ENCODE measurements at regions not wholly inside any gene's neighbourhood (a gene's known extent, or its start where the extent isn't known, plus 50 kb on each side); places are given as distances from the start of the nearest gene placed in this dataset.

GRCh38 chr4:54548098-54548620, 109.6 kb upstream of the KIT start:
- DNase-seq: no peak

- DNase-seq: no peak
Measured at GRCh38 chr4:54548831-54549460, 108.8 kb upstream of the KIT start.

GRCh38 chr4:54550395-54551171, 107.2 kb upstream of the KIT start:
- DNase-seq: no peak

- no peak for DNase-seq
Measured at GRCh38 chr4:54553001-54553400, 104.8 kb upstream of the KIT start.

GRCh38 chr4:54554339-54554990, 103.3 kb upstream of the KIT start:
- DNase-seq: no peak

- DNase-seq: no peak
Measured at GRCh38 chr4:54556051-54556450, 101.7 kb upstream of the KIT start.

- DNase-seq: no peak
Measured at GRCh38 chr4:54556587-54556986, 101.2 kb upstream of the KIT start.

GRCh38 chr4:54558889-54559677, 98.7 kb upstream of the KIT start:
- no peak for DNase-seq

- no peak for DNase-seq
Measured at GRCh38 chr4:54560513-54560912, 97.2 kb upstream of the KIT start.

- DNase-seq: no peak
Measured at GRCh38 chr4:54561940-54562339, 95.8 kb upstream of the KIT start.

- DNase-seq: no peak
Measured at GRCh38 chr4:54566608-54567007, 91.1 kb upstream of the KIT start.

GRCh38 chr4:54567327-54567726, 90.4 kb upstream of the KIT start:
- DNase-seq: no peak

GRCh38 chr4:54568184-54568583, 89.6 kb upstream of the KIT start:
- no peak for DNase-seq

- DNase-seq: no peak
Measured at GRCh38 chr4:54570822-54571221, 86.9 kb upstream of the KIT start.

GRCh38 chr4:54571293-54572151, 86.2 kb upstream of the KIT start:
- no peak for DNase-seq

- no peak for DNase-seq
Measured at GRCh38 chr4:54572152-54572542, 85.6 kb upstream of the KIT start.

- DNase-seq: no peak
Measured at GRCh38 chr4:54574500-54574899, 83.3 kb upstream of the KIT start.

- DNase-seq: no peak
Measured at GRCh38 chr4:54575919-54576318, 81.8 kb upstream of the KIT start.

- no peak for DNase-seq
Measured at GRCh38 chr4:54581807-54582206, 76.0 kb upstream of the KIT start.

- no peak for DNase-seq
Measured at GRCh38 chr4:54585321-54586000, 72.3 kb upstream of the KIT start.

GRCh38 chr4:54586320-54586955, 71.3 kb upstream of the KIT start:
- DNase-seq: no peak
